ENCODE measurements at regions not wholly inside any gene's neighbourhood (a gene's known extent, or its start where the extent isn't known, plus 50 kb on each side); places are given as distances from the start of the nearest gene placed in this dataset.
"Not testable (repeated sequence)": the region's sequence is repeated elsewhere in the genome, so short reads cannot be mapped to it uniquely, and the experiment has no call there.

- H3K4me1 ChIP-seq (ENCODE audit: insufficient read depth) = no peaks in the 10 kb centered on the region
- no peak for DNase-seq
- intact Hi-C loops (cut with DNase I) = no loop called here
- TF ChIP-seq POLR2A (IDR thresholded peaks at IDR 0.05) (no peak), EP300 (IDR thresholded peaks at IDR 0.05) (no peak)
- TF ChIP-seq, protein P1, sequence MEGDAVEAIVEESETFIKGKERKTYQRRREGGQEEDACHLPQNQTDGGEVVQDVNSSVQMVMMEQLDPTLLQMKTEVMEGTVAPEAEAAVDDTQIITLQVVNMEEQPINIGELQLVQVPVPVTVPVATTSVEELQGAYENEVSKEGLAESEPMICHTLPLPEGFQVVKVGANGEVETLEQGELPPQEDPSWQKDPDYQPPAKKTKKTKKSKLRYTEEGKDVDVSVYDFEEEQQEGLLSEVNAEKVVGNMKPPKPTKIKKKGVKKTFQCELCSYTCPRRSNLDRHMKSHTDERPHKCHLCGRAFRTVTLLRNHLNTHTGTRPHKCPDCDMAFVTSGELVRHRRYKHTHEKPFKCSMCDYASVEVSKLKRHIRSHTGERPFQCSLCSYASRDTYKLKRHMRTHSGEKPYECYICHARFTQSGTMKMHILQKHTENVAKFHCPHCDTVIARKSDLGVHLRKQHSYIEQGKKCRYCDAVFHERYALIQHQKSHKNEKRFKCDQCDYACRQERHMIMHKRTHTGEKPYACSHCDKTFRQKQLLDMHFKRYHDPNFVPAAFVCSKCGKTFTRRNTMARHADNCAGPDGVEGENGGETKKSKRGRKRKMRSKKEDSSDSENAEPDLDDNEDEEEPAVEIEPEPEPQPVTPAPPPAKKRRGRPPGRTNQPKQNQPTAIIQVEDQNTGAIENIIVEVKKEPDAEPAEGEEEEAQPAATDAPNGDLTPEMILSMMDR (IDR thresholded peaks at IDR 0.05) = no peak
- H3K9me3 ChIP-seq = no peaks in the 10 kb centered on the region
- H3K27me3 ChIP-seq = no peaks in the 10 kb centered on the region
- no peaks in the 10 kb centered on the region for H3K36me3 ChIP-seq
- H3K27ac ChIP-seq = no peak overlapping the region
- no peak overlapping the region for H3K4me3 ChIP-seq
These were observed 628.9 kb downstream of the HTR1B start for GRCh38 chr6:76834399-76834798.

GRCh38 chr6:76831299-76831698 is 632.0 kb downstream of the HTR1B start:
- Histone ChIP-seq H3K9me3 (no peaks in the 10 kb centered on the region), H3K36me3 (no peaks in the 10 kb centered on the region), H3K27ac (no peak overlapping the region), H3K4me1 (ENCODE audit: insufficient read depth) (no peaks in the 10 kb centered on the region), H3K27me3 (no peaks in the 10 kb centered on the region), H3K4me3 (no peak overlapping the region)
- DNase-seq = no peak
- TF ChIP-seq POLR2A (IDR thresholded peaks at IDR 0.05) = no peak
- intact Hi-C loops (cut with DNase I) = no loop called here
- WGBS, 3 donors = 32 to 45% (median 44%) methylated on average over 3 of the region's 3 CpGs

GRCh38 chr6:76823578-76823977 is 639.7 kb downstream of the HTR1B start:
- not testable (repeated sequence) for H3K36me3 ChIP-seq; DNase-seq; H3K27ac ChIP-seq; H3K27me3 ChIP-seq; H3K4me3 ChIP-seq; H3K9me3 ChIP-seq; H3K4me1 ChIP-seq (ENCODE audit: insufficient read depth)
- WGBS, 3 donors = 87 to 90% (median 89%) methylated on average over 6 of the region's 6 CpGs
- intact Hi-C loops (cut with DNase I) = loop anchor here in 1 of 4 donors (5.0 kb wide), 1 partner anchor 1394 kb away; no protein-coding TSS in a partner anchor

DNA sequence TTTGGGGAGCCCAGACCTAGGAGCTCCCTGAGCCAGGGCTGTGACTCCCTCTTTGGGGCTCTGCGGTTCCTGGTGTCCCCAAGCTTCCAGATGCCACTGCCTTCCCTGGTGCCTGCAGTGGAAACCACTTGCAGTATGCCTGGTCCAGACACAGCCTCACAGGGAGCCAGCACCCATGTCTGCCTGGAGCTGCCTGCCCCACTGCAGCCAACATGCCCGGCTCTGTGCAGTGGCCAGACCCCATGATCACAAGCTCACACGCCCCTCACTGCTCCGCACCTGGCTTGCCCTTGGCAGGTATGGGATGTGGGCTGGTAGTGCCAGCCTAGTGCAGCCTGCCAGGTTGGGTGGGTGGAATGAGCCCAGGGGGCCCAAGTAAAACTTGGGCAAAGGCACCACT is 644.8 kb downstream of the HTR1B start:
- no peaks in the 10 kb centered on the region for H3K4me1 ChIP-seq (ENCODE audit: insufficient read depth)
- H3K4me3 ChIP-seq = no peak overlapping the region
- no peak overlapping the region for H3K27ac ChIP-seq
- DNase-seq = peak in 1 of 5 donors; percentile 14
- H3K36me3 ChIP-seq = no peaks in the 10 kb centered on the region
- WGBS, 3 donors = 94 to 96% (median 95%) methylated on average over 4 of the region's 4 CpGs
- no peaks in the 10 kb centered on the region for H3K9me3 ChIP-seq
- intact Hi-C loops (cut with DNase I) = no loop called here
- H3K27me3 ChIP-seq = no peaks in the 10 kb centered on the region
- TF ChIP-seq, protein P1 (IDR thresholded peaks at IDR 0.05) = no peak
- TF ChIP-seq POLR2A (IDR thresholded peaks at IDR 0.05) (no peak), EP300 (IDR thresholded peaks at IDR 0.05) (no peak)

DNA sequence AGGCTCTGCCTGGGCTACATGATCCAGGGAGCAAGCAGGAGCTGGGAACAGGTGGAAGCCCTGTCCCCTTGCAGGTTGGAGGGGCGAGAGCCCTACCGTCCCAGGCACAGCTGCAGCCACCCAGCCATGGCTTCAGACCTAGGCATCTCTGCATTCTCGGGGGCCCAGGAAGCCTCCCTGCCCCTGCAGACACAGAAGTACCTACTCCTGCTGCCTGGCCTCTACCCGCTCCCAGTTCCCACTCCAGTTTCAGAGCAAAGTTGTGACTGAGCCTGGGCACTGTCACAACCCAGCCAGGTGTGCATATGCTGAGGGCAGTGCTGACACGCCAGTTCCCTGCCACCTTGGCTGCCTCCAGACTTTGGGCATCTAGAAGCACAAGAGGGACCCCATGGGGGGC is 645.9 kb downstream of the HTR1B start:
- Histone ChIP-seq H3K27ac (no peak overlapping the region), H3K4me1 (ENCODE audit: insufficient read depth) (no peaks in the 10 kb centered on the region), H3K36me3 (no peaks in the 10 kb centered on the region), H3K9me3 (no peaks in the 10 kb centered on the region), H3K27me3 (no peaks in the 10 kb centered on the region), H3K4me3 (no peak overlapping the region)
- intact Hi-C loops (cut with DNase I) = no loop called here
- 95 to 96% (median 96%) methylated on average over 5 of the region's 5 CpGs for WGBS, 3 donors
- DNase-seq = peak in 1 of 5 donors; percentile 9
- no peak for TF ChIP-seq POLR2A (IDR thresholded peaks at IDR 0.05)
- TF ChIP-seq EP300 (IDR thresholded peaks at IDR 0.05) = no peak
- TF ChIP-seq, protein P1 (IDR thresholded peaks at IDR 0.05) = no peak
